ENCODE measurements at regions not wholly inside any gene's neighbourhood (a gene's known extent, or its start where the extent isn't known, plus 50 kb on each side); places are given as distances from the start of the nearest gene placed in this dataset.

DNA sequence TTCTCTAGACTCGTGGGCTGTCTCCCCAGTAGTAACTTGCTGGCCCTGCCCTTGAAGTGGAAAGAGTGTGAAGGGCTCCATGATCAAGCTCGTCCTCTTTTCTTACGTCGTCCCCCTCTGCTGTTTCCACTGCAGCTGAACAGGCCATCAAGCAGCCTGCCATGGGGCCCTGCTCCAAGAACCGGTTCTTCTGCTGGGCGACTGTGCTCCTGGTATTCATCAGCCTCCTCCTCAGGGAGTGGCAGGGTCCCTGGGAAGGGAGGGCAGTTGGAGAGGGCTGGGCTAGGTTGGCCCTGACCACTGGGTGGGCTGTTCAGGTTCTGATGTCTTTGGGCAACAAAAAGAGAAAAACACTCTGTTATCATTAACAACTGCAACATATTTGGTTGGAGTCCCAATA, 151.5 kb downstream of the FCRL5 start:
- Mint-ChIP-seq H3K27me3 (ENCODE audit: unreplicated experiment) (peaks cover 2% of the 10 kb centered on the region), H3K4me3 (ENCODE audit: unreplicated experiment) (no peak overlapping the region), H3K27ac (ENCODE audit: unreplicated experiment) (no peak overlapping the region), H3K9me3 (ENCODE audit: unreplicated experiment) (no peaks in the 10 kb centered on the region), H3K36me3 (ENCODE audit: low read depth, unreplicated experiment) (no peaks in the 10 kb centered on the region), H3K4me1 (ENCODE audit: unreplicated experiment) (peaks cover 30% of the 10 kb centered on the region)
- TF ChIP-seq, protein P1, sequence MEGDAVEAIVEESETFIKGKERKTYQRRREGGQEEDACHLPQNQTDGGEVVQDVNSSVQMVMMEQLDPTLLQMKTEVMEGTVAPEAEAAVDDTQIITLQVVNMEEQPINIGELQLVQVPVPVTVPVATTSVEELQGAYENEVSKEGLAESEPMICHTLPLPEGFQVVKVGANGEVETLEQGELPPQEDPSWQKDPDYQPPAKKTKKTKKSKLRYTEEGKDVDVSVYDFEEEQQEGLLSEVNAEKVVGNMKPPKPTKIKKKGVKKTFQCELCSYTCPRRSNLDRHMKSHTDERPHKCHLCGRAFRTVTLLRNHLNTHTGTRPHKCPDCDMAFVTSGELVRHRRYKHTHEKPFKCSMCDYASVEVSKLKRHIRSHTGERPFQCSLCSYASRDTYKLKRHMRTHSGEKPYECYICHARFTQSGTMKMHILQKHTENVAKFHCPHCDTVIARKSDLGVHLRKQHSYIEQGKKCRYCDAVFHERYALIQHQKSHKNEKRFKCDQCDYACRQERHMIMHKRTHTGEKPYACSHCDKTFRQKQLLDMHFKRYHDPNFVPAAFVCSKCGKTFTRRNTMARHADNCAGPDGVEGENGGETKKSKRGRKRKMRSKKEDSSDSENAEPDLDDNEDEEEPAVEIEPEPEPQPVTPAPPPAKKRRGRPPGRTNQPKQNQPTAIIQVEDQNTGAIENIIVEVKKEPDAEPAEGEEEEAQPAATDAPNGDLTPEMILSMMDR (IDR thresholded peaks at IDR 0.05; ENCODE audit: unreplicated experiment), result no peak
- DNase-seq (ENCODE audit: low spot score), result no peak

GRCh38 chr1:157399984-157400382, 152.3 kb downstream of the FCRL5 start:
- TF ChIP-seq, protein P1 (IDR thresholded peaks at IDR 0.05; ENCODE audit: unreplicated experiment), result no peak
- peaks cover 2% of the 10 kb centered on the region for H3K27me3 Mint-ChIP-seq (ENCODE audit: unreplicated experiment)
- H3K4me1 Mint-ChIP-seq (ENCODE audit: unreplicated experiment), result peaks cover 30% of the 10 kb centered on the region
- no peak overlapping the region for H3K27ac Mint-ChIP-seq (ENCODE audit: unreplicated experiment)
- no peaks in the 10 kb centered on the region for H3K36me3 Mint-ChIP-seq (ENCODE audit: low read depth, unreplicated experiment)
- no peaks in the 10 kb centered on the region for H3K9me3 Mint-ChIP-seq (ENCODE audit: unreplicated experiment)
- no peak for DNase-seq (ENCODE audit: low spot score)
- no peak overlapping the region for H3K4me3 Mint-ChIP-seq (ENCODE audit: unreplicated experiment)

DNA sequence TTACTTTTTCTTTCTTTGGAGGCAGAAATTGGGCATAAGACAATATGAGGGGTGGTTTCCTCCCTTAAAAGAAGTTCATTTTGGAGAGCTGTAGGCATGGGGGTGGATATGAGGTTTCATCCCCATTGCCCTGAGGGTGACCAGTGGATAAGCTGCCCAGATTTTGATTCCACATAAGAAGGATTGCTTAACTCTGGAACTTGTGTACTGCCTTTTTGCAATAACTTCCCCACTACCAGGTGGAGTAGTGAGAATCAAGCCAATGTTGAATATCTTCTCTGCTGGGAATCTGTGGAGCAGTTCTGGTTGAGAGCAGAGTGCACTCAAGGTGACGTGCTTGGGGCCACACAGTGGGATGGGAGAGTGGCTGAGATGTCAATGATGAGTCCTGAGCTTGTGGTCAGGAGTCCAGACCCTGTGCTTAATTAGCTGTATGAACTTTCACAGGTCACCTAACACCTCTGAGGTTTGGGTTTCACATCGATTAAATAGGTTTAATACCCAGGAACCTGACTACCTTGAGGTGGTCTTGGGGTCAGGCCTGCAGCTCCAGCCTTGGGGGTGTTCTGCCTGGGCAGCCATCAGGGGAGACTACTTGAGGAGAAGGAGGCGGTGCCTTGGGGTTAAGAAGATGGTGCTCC, 152.9 kb downstream of the FCRL5 start:
- H3K27me3 Mint-ChIP-seq (ENCODE audit: unreplicated experiment), result peaks cover 2% of the 10 kb centered on the region
- TF ChIP-seq, protein P1 (IDR thresholded peaks at IDR 0.05; ENCODE audit: unreplicated experiment), result no peak

GRCh38 chr1:157390651-157391050, 161.7 kb downstream of the FCRL5 start:
- H3K9me3 Mint-ChIP-seq (ENCODE audit: unreplicated experiment), result no peaks in the 10 kb centered on the region
- no peaks in the 10 kb centered on the region for H3K36me3 Mint-ChIP-seq (ENCODE audit: low read depth, unreplicated experiment)
- no peak overlapping the region for H3K4me3 Mint-ChIP-seq (ENCODE audit: unreplicated experiment)
- peaks cover 10% of the 10 kb centered on the region for H3K4me1 Mint-ChIP-seq (ENCODE audit: unreplicated experiment)
- TF ChIP-seq, protein P1 (IDR thresholded peaks at IDR 0.05; ENCODE audit: unreplicated experiment), result no peak
- H3K27ac Mint-ChIP-seq (ENCODE audit: unreplicated experiment), result no peak overlapping the region
- H3K27me3 Mint-ChIP-seq (ENCODE audit: unreplicated experiment), result peaks cover 3% of the 10 kb centered on the region
- DNase-seq (ENCODE audit: low spot score), result no peak

More for the DNA sequence above, 152.9 kb downstream of the FCRL5 start:
- H3K36me3 Mint-ChIP-seq (ENCODE audit: low read depth, unreplicated experiment), result no peaks in the 10 kb centered on the region
- H3K4me3 Mint-ChIP-seq (ENCODE audit: unreplicated experiment), result no peak overlapping the region
- no peak for DNase-seq (ENCODE audit: low spot score)
- H3K4me1 Mint-ChIP-seq (ENCODE audit: unreplicated experiment), result peaks cover 28% of the 10 kb centered on the region
- no peaks in the 10 kb centered on the region for H3K9me3 Mint-ChIP-seq (ENCODE audit: unreplicated experiment)
- H3K27ac Mint-ChIP-seq (ENCODE audit: unreplicated experiment), result no peak overlapping the region

GRCh38 chr1:157388057-157388456, 164.3 kb downstream of the FCRL5 start:
- no peak for DNase-seq (ENCODE audit: low spot score)
- no peaks in the 10 kb centered on the region for H3K36me3 Mint-ChIP-seq (ENCODE audit: low read depth, unreplicated experiment)
- no peaks in the 10 kb centered on the region for H3K9me3 Mint-ChIP-seq (ENCODE audit: unreplicated experiment)
- no peak overlapping the region for H3K27ac Mint-ChIP-seq (ENCODE audit: unreplicated experiment)
- H3K4me1 Mint-ChIP-seq (ENCODE audit: unreplicated experiment), result peaks cover 10% of the 10 kb centered on the region
- TF ChIP-seq, protein P1 (IDR thresholded peaks at IDR 0.05; ENCODE audit: unreplicated experiment), result no peak
- H3K27me3 Mint-ChIP-seq (ENCODE audit: unreplicated experiment), result peaks cover 2% of the 10 kb centered on the region
- H3K4me3 Mint-ChIP-seq (ENCODE audit: unreplicated experiment), result no peak overlapping the region

All from endothelial cell (in vitro differentiated cells).